Activated T-helper 1 cell treated with anti-CD3 and anti-CD28 coated beads, Interleukin-12 subunit alpha, Interleukin-12 subunit beta, Interleukin-2, Interleukin-4 antibody, amounts not matched to agents 30 ng/mL and 10 ng/mL and 1 ng/mL, durations not matched to agents 14 hours and 24 hours and 36 hours (primary cell): ENCODE measurements at regions not wholly inside any gene's neighbourhood (a gene's known extent, or its start where the extent isn't known, plus 50 kb on each side); places are given as distances from the start of the nearest gene placed in this dataset.

Experiments
- DNase-seq: peaks from one replicate; pipeline ENCODE4 v3.0.0; 2021; ENCODE audit warnings: low spot score
- H3K27ac Mint-ChIP-seq: one replicate; pipeline ENCODE4 v1.8.0; 2021; ENCODE audit warnings: mild to moderate bottlenecking, mixed read lengths
- H3K27me3 Mint-ChIP-seq: one replicate; pipeline ENCODE4 v1.8.0; 2022; ENCODE audit warnings: mild to moderate bottlenecking, moderate library complexity, mixed read lengths; ENCODE audit not compliant: insufficient read depth
- H3K36me3 Mint-ChIP-seq: one replicate; pipeline ENCODE4 v1.8.0; 2021; ENCODE audit warnings: low read depth, mixed read lengths
- H3K4me1 Mint-ChIP-seq: one replicate; pipeline ENCODE4 v1.8.0; 2021; ENCODE audit warnings: low read depth, mixed read lengths
- H3K4me3 Mint-ChIP-seq: one replicate; pipeline ENCODE4 v1.8.0; 2021; ENCODE audit warnings: mild to moderate bottlenecking, moderate library complexity, mixed read lengths
- H3K9me3 Mint-ChIP-seq: one replicate; pipeline ENCODE4 v1.8.0; 2021; ENCODE audit warnings: mixed read lengths
- intact Hi-C: fragments of 100-400 bp; cut with micrococcal nuclease; formaldehyde crosslinking; loops from one replicate; pipeline ENCODE4 v1.15.1; 2024

DNA sequence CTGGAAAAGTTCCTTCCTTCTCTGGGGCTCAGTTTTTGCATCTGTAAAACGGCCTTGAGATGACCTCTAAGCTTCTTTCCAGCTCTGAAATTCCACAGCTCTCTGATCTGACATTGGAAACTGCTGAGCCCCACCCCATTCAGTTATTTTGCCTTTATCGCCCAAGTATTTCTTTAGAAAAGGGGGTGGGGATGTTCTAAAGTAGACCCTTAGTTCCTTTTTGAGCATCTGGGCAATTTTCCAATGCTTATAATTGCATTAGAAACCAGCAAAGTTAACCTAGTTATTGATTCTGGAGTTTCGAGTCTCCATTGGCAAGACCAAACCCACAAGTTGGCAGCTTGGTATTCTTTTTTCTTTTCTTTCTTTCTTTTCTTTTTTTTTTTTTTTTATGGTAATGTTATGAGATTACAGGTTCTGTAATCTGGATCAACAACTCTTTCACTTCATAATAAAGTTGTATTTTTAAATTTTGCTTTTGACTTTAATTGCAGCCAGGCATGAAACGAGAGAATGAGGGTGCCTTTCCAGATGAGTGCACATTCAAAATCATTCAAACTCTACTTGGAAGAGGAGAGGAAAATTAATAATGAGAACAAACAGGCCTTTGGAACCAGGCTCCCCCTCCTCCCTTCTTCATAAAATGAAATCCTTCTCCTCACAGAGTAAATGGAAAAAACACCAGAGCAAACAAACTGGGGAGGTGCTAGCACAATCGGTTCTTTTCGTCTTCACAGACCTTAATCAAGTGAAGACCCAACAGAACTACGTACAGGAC is 76.8 kb upstream of the LRIG1 start:
- Mint-ChIP-seq H3K4me1 (no peaks in the 10 kb centered on the region), H3K27ac (no peak overlapping the region), H3K4me3 (no peak overlapping the region), H3K36me3 (no peaks in the 10 kb centered on the region), H3K9me3 (no peaks in the 10 kb centered on the region), H3K27me3 (peaks cover 5% of the 10 kb centered on the region)
- intact Hi-C loops = no loop called here
- no peak for DNase-seq

DNA sequence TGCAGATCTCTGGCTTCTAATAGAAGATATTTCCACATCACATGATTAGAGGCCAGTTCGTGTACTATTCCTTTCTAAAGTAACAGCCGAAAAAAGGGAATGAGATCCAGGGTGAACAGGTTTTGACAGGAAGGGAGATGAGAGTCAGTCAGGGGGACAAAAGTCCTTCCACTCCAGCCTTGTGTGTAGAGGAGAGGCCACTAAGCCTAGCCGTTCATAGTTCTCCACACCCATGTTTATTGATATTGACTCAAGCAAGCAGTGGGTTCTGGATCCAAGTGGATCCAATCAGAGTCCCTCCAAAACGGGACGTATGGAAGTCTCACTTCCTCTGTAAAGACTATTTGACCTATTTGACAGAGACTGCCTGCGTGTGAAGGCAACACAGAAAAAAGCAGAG is 80.4 kb upstream of the LRIG1 start:
- Mint-ChIP-seq H3K4me1 (no peaks in the 10 kb centered on the region), H3K27me3 (peaks cover 11% of the 10 kb centered on the region), H3K27ac (no peak overlapping the region), H3K4me3 (no peak overlapping the region), H3K9me3 (no peaks in the 10 kb centered on the region), H3K36me3 (no peaks in the 10 kb centered on the region)
- no peak for DNase-seq
- intact Hi-C loops = no loop called here

DNA sequence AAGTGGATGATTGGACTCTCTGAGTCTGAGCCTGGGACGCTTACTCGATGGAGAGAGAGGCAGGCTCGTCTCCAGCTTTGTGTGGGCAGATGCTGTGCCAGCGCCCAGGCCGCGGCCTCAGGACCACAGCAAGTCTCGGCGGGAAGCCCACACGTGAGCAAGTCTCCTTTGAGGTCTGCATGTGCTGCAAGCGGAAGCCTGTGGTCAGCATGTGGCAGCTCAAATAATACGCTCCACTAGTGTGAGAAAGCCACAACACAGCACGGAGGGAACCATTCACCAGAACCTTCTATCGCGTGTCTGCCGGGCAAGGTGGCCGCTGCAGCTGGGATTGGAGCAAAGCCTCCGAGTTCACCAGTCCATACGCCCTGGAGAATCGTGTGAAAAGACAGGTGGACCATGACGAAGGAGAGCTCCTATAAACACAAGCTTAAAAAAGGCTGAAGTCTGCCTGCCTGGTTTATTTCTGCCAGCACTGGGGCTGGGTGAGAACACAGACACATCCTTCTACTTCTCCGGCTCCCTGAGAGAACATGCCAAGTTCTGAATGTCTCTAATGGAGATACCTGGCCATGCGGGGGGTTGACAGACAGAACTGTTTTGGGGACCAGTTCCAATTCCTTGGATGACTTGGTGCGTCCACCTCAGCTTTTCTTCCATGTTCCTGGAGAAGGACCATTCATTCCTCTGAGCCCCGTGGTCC is 82.0 kb upstream of the LRIG1 start:
- no peak overlapping the region for H3K4me3 Mint-ChIP-seq
- DNase-seq = no peak
- peaks cover 14% of the 10 kb centered on the region for H3K27me3 Mint-ChIP-seq
- no peak overlapping the region for H3K27ac Mint-ChIP-seq
- H3K4me1 Mint-ChIP-seq = no peaks in the 10 kb centered on the region
- no peaks in the 10 kb centered on the region for H3K36me3 Mint-ChIP-seq
- intact Hi-C loops = no loop called here
- H3K9me3 Mint-ChIP-seq = no peaks in the 10 kb centered on the region

DNA sequence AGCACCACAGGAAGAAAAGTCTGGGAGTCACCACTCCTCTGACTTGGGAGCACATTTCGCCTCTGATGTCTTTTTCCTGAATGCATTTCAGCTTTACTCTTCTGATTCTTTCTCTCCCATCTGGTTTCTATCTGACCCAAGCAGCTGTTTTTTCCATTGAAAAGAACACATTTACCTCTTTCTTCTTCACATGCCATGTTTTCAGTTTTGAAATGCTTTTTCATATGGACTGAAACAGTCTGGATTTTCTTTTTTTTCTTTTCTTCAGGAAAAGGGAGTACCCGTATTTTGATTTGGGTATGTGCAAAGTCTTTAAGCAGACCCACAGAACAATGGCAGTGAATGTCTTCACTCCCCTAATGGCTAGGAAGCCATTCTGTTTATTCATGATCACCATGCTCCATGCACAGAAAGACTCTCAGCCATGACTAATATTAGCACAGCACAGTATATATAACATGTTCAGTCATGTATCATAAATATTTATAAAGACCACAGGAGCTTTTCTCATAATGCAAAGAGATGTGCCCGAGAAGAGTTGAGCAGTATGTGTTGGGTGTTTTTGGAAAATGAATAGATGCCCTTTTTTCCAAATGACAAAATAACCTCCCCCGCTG is 82.7 kb upstream of the LRIG1 start:
- H3K27me3 Mint-ChIP-seq = peaks cover 14% of the 10 kb centered on the region
- no peak overlapping the region for H3K27ac Mint-ChIP-seq
- no peaks in the 10 kb centered on the region for H3K4me1 Mint-ChIP-seq
- intact Hi-C loops = no loop called here
- no peak overlapping the region for H3K4me3 Mint-ChIP-seq
- H3K9me3 Mint-ChIP-seq = no peaks in the 10 kb centered on the region
- DNase-seq = no peak
- no peaks in the 10 kb centered on the region for H3K36me3 Mint-ChIP-seq

DNA sequence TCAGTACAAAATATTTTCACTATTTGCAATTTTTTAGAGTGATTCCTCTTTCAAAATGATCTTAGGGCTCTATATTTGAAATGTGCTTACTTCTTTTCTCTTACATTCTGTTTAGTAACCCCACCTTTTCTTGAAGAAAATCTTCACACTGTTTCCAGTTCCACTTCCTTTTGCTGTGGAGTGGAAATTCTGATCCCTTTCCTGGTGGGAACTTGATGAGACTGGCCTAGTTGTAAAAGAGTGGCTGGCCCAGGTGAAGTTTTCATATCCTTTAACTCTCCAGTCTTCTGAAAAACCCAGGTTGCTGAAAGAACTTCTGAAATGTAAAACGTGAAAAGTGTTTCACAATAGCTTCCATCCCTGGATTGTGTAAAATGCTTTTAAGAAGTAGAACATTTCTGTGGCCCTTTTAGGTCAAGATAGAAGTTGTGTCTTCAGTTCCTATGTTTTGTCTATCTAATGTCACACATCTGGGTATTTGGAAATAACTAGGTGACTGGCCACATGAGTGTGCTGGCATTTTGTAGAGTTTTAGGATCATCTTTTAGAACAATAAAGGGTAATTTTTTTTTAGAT is 84.8 kb upstream of the LRIG1 start:
- H3K4me1 Mint-ChIP-seq = no peaks in the 10 kb centered on the region
- intact Hi-C loops = no loop called here
- H3K9me3 Mint-ChIP-seq = no peaks in the 10 kb centered on the region
- H3K4me3 Mint-ChIP-seq = no peak overlapping the region
- H3K27ac Mint-ChIP-seq = no peak overlapping the region
- DNase-seq = no peak
- peaks cover 15% of the 10 kb centered on the region for H3K27me3 Mint-ChIP-seq
- H3K36me3 Mint-ChIP-seq = no peaks in the 10 kb centered on the region

DNA sequence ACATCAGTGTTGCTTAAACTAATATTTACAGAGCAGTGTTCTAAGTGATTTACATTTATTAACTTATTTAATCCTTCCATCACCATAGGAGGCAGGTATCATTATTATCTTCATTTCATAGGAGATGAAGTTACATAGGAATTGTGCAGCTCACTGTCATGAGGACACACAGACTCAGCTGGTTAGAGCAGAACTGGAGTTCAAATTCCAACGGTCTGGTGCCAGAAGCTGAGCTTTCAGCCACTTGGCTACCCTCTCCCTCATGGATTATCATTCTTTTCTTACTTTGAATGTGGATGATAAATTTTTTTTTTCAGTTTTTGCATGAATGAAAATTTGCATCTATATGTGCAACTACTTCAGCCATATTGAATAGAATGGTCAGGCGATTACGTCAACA is 86.0 kb upstream of the LRIG1 start:
- DNase-seq = no peak
- peaks cover 14% of the 10 kb centered on the region for H3K27me3 Mint-ChIP-seq
- no peaks in the 10 kb centered on the region for H3K36me3 Mint-ChIP-seq
- no peaks in the 10 kb centered on the region for H3K4me1 Mint-ChIP-seq
- no peaks in the 10 kb centered on the region for H3K9me3 Mint-ChIP-seq
- H3K27ac Mint-ChIP-seq = no peak overlapping the region
- no peak overlapping the region for H3K4me3 Mint-ChIP-seq
- intact Hi-C loops = no loop called here

DNA sequence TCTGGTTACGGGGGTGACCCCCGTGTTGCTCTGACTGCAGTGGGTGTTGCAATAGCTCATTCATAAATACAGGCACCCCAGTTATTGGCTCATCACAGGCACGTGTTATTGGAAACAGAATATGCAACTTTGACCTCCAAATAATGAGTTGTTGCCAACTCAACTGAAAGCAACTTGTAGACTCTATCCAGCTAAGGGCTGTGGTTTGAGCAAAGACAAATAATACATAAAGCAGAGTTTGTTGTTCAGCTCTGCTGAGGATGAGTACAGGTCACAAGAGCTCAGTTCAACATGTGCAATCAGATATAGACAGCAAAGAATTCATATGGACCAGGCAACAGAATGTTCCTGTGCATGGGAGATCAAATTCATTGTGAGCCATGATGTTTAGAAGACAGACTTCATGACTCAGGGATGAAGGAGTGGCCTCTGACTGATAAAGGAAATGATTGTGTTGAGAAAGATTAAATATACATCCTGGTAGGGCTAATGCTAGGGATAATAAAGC is 87.6 kb upstream of the LRIG1 start:
- no peaks in the 10 kb centered on the region for H3K9me3 Mint-ChIP-seq
- peaks cover 17% of the 10 kb centered on the region for H3K27me3 Mint-ChIP-seq
- H3K4me3 Mint-ChIP-seq = no peak overlapping the region
- no peaks in the 10 kb centered on the region for H3K36me3 Mint-ChIP-seq
- intact Hi-C loops = no loop called here
- no peak overlapping the region for H3K27ac Mint-ChIP-seq
- DNase-seq = no peak
- H3K4me1 Mint-ChIP-seq = no peaks in the 10 kb centered on the region

DNA sequence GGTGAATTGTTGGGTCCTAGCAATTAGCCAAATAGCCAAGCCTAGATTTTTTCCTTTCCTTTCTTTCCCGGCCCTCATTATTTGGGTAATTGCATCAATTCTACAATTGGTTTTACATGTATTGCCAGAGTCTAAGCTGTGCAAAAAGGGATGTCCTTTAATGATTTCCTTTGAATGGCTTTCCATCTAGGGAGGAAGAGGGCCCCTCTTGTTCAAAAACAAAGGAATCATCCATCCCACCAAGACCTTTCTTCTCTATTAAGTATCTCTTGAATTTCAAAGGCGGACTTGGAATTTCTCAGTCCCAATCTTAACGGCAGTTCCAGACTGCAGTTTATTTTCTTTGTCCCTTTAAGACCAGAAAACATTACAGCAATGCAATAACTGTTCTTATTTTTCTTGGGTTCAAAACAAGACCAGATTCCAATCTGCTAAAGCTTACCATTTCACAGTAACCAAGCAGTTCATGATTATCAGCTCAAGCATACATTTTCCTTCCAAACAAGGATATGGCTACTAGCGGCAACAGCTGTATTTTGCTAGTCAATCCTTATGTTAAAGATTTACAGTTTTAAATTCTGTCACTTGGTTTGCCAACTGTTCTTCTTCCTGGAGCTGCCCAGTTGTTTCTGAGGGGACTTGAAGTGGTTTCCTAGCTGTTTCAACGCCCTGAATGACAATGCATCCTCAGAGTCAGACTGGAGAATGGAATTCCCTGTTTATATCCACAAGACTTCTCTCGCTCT is 91.4 kb upstream of the LRIG1 start:
- Mint-ChIP-seq H3K27ac (no peak overlapping the region), H3K4me1 (no peaks in the 10 kb centered on the region), H3K9me3 (no peaks in the 10 kb centered on the region), H3K4me3 (no peak overlapping the region), H3K27me3 (peaks cover 15% of the 10 kb centered on the region), H3K36me3 (no peaks in the 10 kb centered on the region)
- DNase-seq = no peak
- intact Hi-C loops = no loop called here

DNA sequence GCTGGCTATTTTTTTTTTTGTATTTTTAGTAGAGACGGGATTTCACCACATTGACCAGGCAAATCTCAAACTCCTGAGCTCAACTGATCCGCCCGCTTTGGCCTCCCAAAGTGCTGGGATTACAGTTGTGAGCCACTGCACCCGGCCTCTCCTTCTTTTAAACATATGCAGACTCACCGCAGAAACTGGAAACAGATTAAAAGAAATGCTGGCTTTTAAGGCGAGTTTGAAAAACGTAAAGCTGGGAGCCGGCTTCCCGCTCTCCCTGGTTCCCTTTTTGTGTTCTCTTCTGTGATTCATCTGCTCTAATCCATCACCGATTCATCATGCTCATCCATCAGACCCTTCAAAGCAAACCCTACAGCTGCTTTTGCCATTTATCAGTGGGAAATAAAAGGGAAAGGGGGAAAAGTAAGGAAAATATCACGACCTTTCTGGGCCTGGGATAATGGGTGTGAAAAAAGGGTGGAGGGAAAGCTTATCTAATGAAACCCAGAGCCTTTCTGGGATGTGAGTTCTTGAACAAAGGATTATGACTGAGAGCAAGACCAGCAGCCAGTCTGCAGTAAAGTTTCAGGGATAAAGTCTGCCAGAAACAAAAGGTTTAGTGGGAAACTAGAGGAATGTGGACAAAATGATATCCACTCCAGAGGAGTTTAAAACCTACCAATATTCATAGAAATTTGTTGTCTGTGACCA is 92.3 kb upstream of the LRIG1 start:
- Mint-ChIP-seq H3K4me3 (no peak overlapping the region), H3K9me3 (no peaks in the 10 kb centered on the region), H3K36me3 (no peaks in the 10 kb centered on the region), H3K4me1 (no peaks in the 10 kb centered on the region), H3K27me3 (peaks cover 11% of the 10 kb centered on the region), H3K27ac (no peak overlapping the region)
- DNase-seq = no peak
- intact Hi-C loops = no loop called here

DNA sequence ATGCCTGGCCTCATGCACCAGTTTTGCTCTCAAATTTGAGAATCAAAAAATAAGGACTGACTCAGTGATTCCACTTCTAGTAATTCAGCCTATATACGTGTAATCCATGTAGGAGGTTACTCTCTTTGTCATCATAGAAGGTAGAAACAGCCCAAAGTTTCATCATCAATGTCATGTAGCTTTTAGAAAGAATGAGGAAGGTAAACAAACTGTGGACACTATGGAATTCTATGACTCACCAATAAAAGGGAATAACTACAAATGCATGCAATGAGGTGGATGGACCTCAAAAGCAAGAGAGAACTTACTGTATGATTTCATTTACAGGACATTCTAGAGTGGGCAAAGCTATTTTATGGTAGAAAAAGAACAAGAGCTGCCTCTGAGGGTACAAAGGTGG is 93.2 kb upstream of the LRIG1 start:
- Mint-ChIP-seq H3K9me3 (no peaks in the 10 kb centered on the region), H3K4me3 (no peak overlapping the region), H3K36me3 (no peaks in the 10 kb centered on the region), H3K27me3 (peaks cover 11% of the 10 kb centered on the region), H3K27ac (no peak overlapping the region), H3K4me1 (no peaks in the 10 kb centered on the region)
- intact Hi-C loops = no loop called here
- DNase-seq = no peak

DNA sequence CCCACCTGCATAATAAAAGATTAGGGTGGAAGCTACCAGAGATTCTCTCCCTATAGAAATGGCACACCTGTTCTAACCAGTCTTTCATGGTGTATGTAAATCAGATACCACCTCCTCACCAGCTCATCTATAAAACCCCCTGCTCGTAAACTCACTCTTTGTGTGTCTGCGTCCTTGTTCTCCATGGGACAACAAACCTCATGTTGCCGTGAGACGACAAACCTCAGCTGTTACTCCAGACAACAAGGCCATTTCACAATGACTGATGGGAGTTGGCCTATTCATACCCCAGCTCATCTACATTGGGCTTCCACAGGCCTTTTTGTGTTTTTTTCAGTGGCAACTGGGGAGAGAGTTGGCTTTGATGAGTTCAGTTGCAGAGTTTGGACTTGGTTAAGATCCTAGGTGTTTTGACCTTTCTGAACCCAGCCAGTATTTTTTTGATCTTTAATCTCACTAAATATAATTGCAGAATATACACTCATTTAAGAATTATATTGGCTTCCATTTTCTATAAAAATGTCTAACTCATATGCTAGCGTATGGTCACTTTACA is 96.6 kb upstream of the LRIG1 start:
- Mint-ChIP-seq H3K4me3 (no peak overlapping the region), H3K27ac (no peak overlapping the region), H3K9me3 (no peaks in the 10 kb centered on the region), H3K27me3 (peaks cover 9% of the 10 kb centered on the region), H3K36me3 (no peaks in the 10 kb centered on the region), H3K4me1 (no peaks in the 10 kb centered on the region)
- intact Hi-C loops = no loop called here
- DNase-seq = no peak

DNA sequence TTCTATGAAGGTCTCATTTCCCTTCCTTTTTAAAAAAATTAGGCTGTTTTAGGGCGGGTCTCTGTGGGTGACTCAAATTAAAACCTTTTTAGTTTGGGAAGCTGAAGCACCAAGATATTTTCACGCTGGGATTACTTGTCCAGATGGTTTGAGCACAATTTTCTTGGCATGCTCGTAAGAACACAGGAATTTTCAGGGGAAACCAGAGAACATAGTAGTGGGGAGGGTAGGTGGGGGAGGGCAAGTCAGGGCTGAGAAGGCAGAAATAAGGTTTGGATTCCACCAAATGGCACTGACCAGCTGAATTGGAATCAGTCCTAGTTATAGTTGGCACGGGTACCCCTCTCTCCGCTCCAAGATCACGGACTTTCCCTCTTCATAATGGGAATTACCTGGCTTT is 97.3 kb upstream of the LRIG1 start:
- DNase-seq = no peak
- Mint-ChIP-seq H3K9me3 (no peaks in the 10 kb centered on the region), H3K27me3 (peaks cover 13% of the 10 kb centered on the region), H3K27ac (no peak overlapping the region), H3K36me3 (no peaks in the 10 kb centered on the region), H3K4me3 (no peak overlapping the region), H3K4me1 (peaks cover 4% of the 10 kb centered on the region)
- intact Hi-C loops = no loop called here
